SK-N-SH (cell line): ENCODE measurements at regions not wholly inside any gene's neighbourhood (a gene's known extent, or its start where the extent isn't known, plus 50 kb on each side); places are given as distances from the start of the nearest gene placed in this dataset.

ENCODE experiments used
- CTCF ChIP-seq: fragments of 200-600 bp; sonication (generic); IDR thresholded peaks from 2 replicates; pipeline ENCODE4 v1.6.1; 2017; ENCODE audit warnings: antibody characterized with exemption, mild to moderate bottlenecking, moderate library complexity
- EP300 ChIP-seq, 2 experiments: IDR thresholded peaks; 2 replicates each; pipeline versions ENCODE4 v1.4.0 to v1.6.1; 2012; ENCODE audit warnings: borderline replicate concordance in 1 of 2, low read depth in 1 of 2, low read length in 1 of 2
- NRF1 ChIP-seq: IDR thresholded peaks from 2 replicates; pipeline ENCODE4 v1.6.1; 2012; ENCODE audit warnings: low read depth, mild to moderate bottlenecking, low read length
- RAD21 ChIP-seq: IDR thresholded peaks from 2 replicates; pipeline ENCODE4 v1.6.1; 2012; ENCODE audit warnings: mild to moderate bottlenecking, low read length

GRCh38 chr9:80698725-80699410 is 990.5 kb downstream of the TLE1 start:
- TF ChIP-seq CTCF: no peak
- TF ChIP-seq RAD21: no peak
- no peak for TF ChIP-seq NRF1
- TF ChIP-seq EP300 (IDR thresholded peaks at IDR 0.05; ENCODE audit: borderline replicate concordance in 1 of 2, low read depth in 1 of 2, low read length in 1 of 2): no peak
